Endothelial cell of umbilical vein (primary cell): ENCODE measurements at regions not wholly inside any gene's neighbourhood (a gene's known extent, or its start where the extent isn't known, plus 50 kb on each side); places are given as distances from the start of the nearest gene placed in this dataset.

Source experiments
- BruUV-seq: library from RNA; stranded (reverse); fragments of 400-500 nt; replicated peaks from 2 replicates; lab custom pipeline; 2021; lab: Mats Ljungman, UMichigan
- CTCF ChIA-PET: fragments of 300-600, 350-600 bp; sonication (Branson Sonifier 250); formaldehyde crosslinking; loops from one replicate; lab custom pipeline; 2021; ENCODE audit warnings: antibody characterized with exemption, inconsistent platforms; lab: Charles Lee
- POLR2A ChIA-PET: fragments of 300-600, 350-600 bp; sonication (Branson Sonifier 250); formaldehyde crosslinking; loops from one replicate; lab custom pipeline; 2021; ENCODE audit warnings: antibody characterized with exemption, inconsistent platforms; lab: Charles Lee
- DNase-seq: peaks from one replicate; pipeline ENCODE4 v3.0.0-alpha.2; 2011; ENCODE audit warnings: low read depth, low spot score
- FAIRE-seq: peaks from 2 replicates; lab custom pipeline; 2011; peaks lifted over from hg19 to GRCh38; lab: Jason Lieb, UNC
- H2AFZ ChIP-seq: 2 replicates; pipeline ENCODE4 v1.6.0; 2012; ENCODE audit warnings: low read depth, low read length, control low read depth, inconsistent platforms
- H3K27ac ChIP-seq: 2 replicates; pipeline ENCODE4 v1.5.1; 2011; ENCODE audit warnings: low read depth, mild to moderate bottlenecking, control low read depth, low read length, moderate library complexity; ENCODE audit not compliant: insufficient read depth
- H3K27me3 ChIP-seq, 2 experiments: 2 replicates each; pipeline versions ENCODE4 v1.6.0 to v1.6.1; 2011; ENCODE audit warnings: low read length in 2 of 2, mixed read lengths in 1 of 2; ENCODE audit not compliant: control insufficient read depth in 2 of 2, insufficient read depth in 2 of 2
- H3K36me3 ChIP-seq, 2 experiments: 2 replicates in 1 of 2; 3 replicates in 1 of 2; pipeline ENCODE4 v1.5.1; 2011; ENCODE audit warnings: low read length in 2 of 2, mild to moderate bottlenecking in 1 of 2, moderate library complexity in 1 of 2; ENCODE audit not compliant: control insufficient read depth in 2 of 2, insufficient read depth in 2 of 2; ENCODE audit errors: extremely low read depth in 1 of 2
- H3K4me1 ChIP-seq: 3 replicates; pipeline ENCODE4 v1.5.1; 2011; ENCODE audit warnings: mild to moderate bottlenecking, low read length; ENCODE audit not compliant: control insufficient read depth, insufficient read depth; ENCODE audit errors: extremely low read depth
- H3K4me2 ChIP-seq: 2 replicates; pipeline ENCODE4 v1.6.1; 2011; ENCODE audit warnings: low read length, control low read depth, mixed read lengths; ENCODE audit not compliant: insufficient read depth
- H3K4me3 ChIP-seq, 3 experiments: fragments of 200-600 bp in 1 of 3; sonication (generic), shearing (Covaris generic) in 1 of 3; replicated peaks in 1 of 3; 2 replicates each; pipeline ENCODE4 v1.5.1; 2011 to 2016; ENCODE audit warnings: control low read depth in 3 of 3, low read length in 3 of 3, mild to moderate bottlenecking in 2 of 3, inconsistent platforms in 1 of 3, low read depth in 1 of 3, moderate library complexity in 1 of 3; ENCODE audit not compliant: insufficient read depth in 1 of 3
- H3K79me2 ChIP-seq: 2 replicates; pipeline ENCODE4 v1.6.0; 2012; ENCODE audit warnings: low read length, inconsistent platforms; ENCODE audit not compliant: control insufficient read depth, insufficient read depth
- H3K9ac ChIP-seq: replicated peaks from 2 replicates; pipeline ENCODE3; 2011; ENCODE audit warnings: low read length, control low read depth; ENCODE audit not compliant: insufficient read depth; ENCODE audit errors: extremely low read depth
- H3K9me1 ChIP-seq: replicated peaks from 3 replicates; pipeline ENCODE4 v1.6.0; 2011; ENCODE audit warnings: mild to moderate bottlenecking, low read length; ENCODE audit not compliant: control insufficient read depth, insufficient read depth; ENCODE audit errors: extremely low read depth
- H3K9me3 ChIP-seq: replicated peaks from 2 replicates; pipeline ENCODE4 v1.5.1; 2012; ENCODE audit warnings: low read length, inconsistent platforms; ENCODE audit not compliant: control insufficient read depth, insufficient read depth
- H4K20me1 ChIP-seq: replicated peaks from 2 replicates; pipeline ENCODE3; 2011; ENCODE audit warnings: mild to moderate bottlenecking, low read length; ENCODE audit not compliant: control insufficient read depth, insufficient read depth; ENCODE audit errors: extremely low read depth
- CTCF ChIP-seq, 2 donors: IDR thresholded peaks; 1 replicate in 1 of 2; 2 replicates in 1 of 2; pipeline ENCODE4 v1.5.1; 2011; ENCODE audit warnings: low read length in 2 of 2, mild to moderate bottlenecking in 2 of 2, moderate library complexity in 2 of 2, control low read depth in 1 of 2, inconsistent platforms in 1 of 2, low read depth in 1 of 2; ENCODE audit not compliant: insufficient read depth in 1 of 2; ENCODE audit errors: extremely low read depth in 1 of 2
- EZH2 ChIP-seq: IDR thresholded peaks from 2 replicates; pipeline ENCODE4 v1.6.1; 2012; ENCODE audit warnings: borderline replicate concordance, low read depth, mild to moderate bottlenecking, moderate library complexity, low read length, inconsistent platforms; ENCODE audit not compliant: severe bottlenecking
- FOS ChIP-seq: IDR thresholded peaks from 2 replicates; pipeline ENCODE4 v1.6.1; 2011; ENCODE audit warnings: mild to moderate bottlenecking, low read length, moderate library complexity, borderline replicate concordance; ENCODE audit not compliant: insufficient read depth
- GATA2 ChIP-seq: IDR thresholded peaks from 2 replicates; pipeline ENCODE4 v1.7.0; 2011; ENCODE audit warnings: low read depth, mild to moderate bottlenecking, moderate library complexity, mixed read lengths, low read length; ENCODE audit not compliant: insufficient read length, insufficient read depth
- JUN ChIP-seq: IDR thresholded peaks from 2 replicates; pipeline ENCODE4 v1.6.1; 2011; ENCODE audit warnings: borderline replicate concordance, low read depth; ENCODE audit not compliant: insufficient read length, insufficient read depth
- MAX ChIP-seq: IDR thresholded peaks from 2 replicates; pipeline ENCODE4 v1.6.1; 2011; ENCODE audit not compliant: insufficient read depth, insufficient read length
- MYC ChIP-seq: IDR thresholded peaks from one replicate; pipeline ENCODE4 v1.6.1; 2011; ENCODE audit warnings: mild to moderate bottlenecking, low read depth, low read length
- POLR2A ChIP-seq: IDR thresholded peaks from 2 replicates; pipeline ENCODE4 v1.6.1; 2012; ENCODE audit warnings: low read depth, mild to moderate bottlenecking, control low read depth, low read length
- POLR2AphosphoS5 ChIP-seq: IDR thresholded peaks from 2 replicates; pipeline ENCODE4 v1.6.1; 2012; ENCODE audit warnings: low read depth, mild to moderate bottlenecking, control low read depth, low read length, moderate library complexity; ENCODE audit not compliant: insufficient read depth
- dilution Hi-C: fragments of 300-500 bp; cut with MboI; formaldehyde crosslinking; loops from one replicate; pipeline ENCODE4 v1.15.0; 2019; ENCODE audit warnings: low sequenced_read_pairs; ENCODE audit not compliant: extremely low pct_ligation_motif_present
- intact Hi-C: fragments of 100-400 bp; cut with micrococcal nuclease; formaldehyde crosslinking; loops from one replicate; pipeline ENCODE4 v1.10.0; 2022

GRCh38 chr22:27135031-27135981 lies 477.9 kb downstream of the MIAT start:
- H3K9me1 ChIP-seq: no peaks in the 10 kb centered on the region
- CTCF ChIA-PET: interaction anchor here (1.1 to 1.9 kb wide), 3 partner anchors 11 to 20 kb away, joined by 3 to 6 read pairs (median 5); no protein-coding TSS in a partner anchor
- H2AFZ ChIP-seq: no peak overlapping the region
- no peak overlapping the region for H3K4me2 ChIP-seq
- H3K9me3 ChIP-seq: no peaks in the 10 kb centered on the region
- no peak overlapping the region for H3K4me3 ChIP-seq
- POLR2A ChIA-PET: no interaction called here
- H3K27ac ChIP-seq: peak overlapping the region; percentile 52
- H3K36me3 ChIP-seq: no peaks in the 10 kb centered on the region
- H3K27me3 ChIP-seq: no peaks in the 10 kb centered on the region
- DNase-seq (no peak), FAIRE-seq (no peak)
- H4K20me1 ChIP-seq: no peaks in the 10 kb centered on the region
- BruUV-seq: TSS peak; percentile 29
- H3K79me2 ChIP-seq: no peaks in the 10 kb centered on the region
- intact Hi-C loops (loop anchor here (2.0 kb wide), 1 partner anchor 77 kb away; no protein-coding TSS in a partner anchor), dilution Hi-C loops (no loop called here)
- H3K9ac ChIP-seq: no peak overlapping the region
- peaks cover 38% of the 10 kb centered on the region for H3K4me1 ChIP-seq
- TF ChIP-seq EZH2 (no peak), FOS (no peak), CTCF (IDR thresholded peaks at IDR 0.05; ENCODE audit: extremely low read depth in 1 of 2, insufficient read depth in 1 of 2, low read depth in 1 of 2, low read length in 2 of 2) (no peak), MYC (no peak), JUN (peak; percentile 57), POLR2A (no peak), POLR2AphosphoS5 (no peak), GATA2 (no peak), MAX (no peak)
